Peyer's patch (tissue), 4 donors: ENCODE measurements at regions not wholly inside any gene's neighbourhood (a gene's known extent, or its start where the extent isn't known, plus 50 kb on each side); places are given as distances from the start of the nearest gene placed in this dataset.

Experiments
- DNase-seq, 3 donors: peaks; one replicate each; pipeline ENCODE4 v3.0.0-alpha.2; 2017 to 2019
- H3K27ac ChIP-seq, 4 donors: fragments of 200-600 bp; sonication (generic); one replicate each; pipeline ENCODE4 v1.5.1; 2016 to 2019
- H3K27me3 ChIP-seq, 2 donors: fragments of 200-600 bp; sonication (generic); one replicate each; pipeline ENCODE4 v1.5.1; 2019
- H3K36me3 ChIP-seq, 3 donors: fragments of 200-600 bp; sonication (generic); one replicate each; pipeline ENCODE4 v1.5.1; 2016 to 2019
- H3K4me1 ChIP-seq, 4 donors: fragments of 200-600 bp; sonication (generic); one replicate each; pipeline ENCODE4 v1.5.1; 2016 to 2019
- H3K4me3 ChIP-seq, 4 donors: fragments of 200-600 bp; sonication (generic); 1 replicate in 3 of 4; 2 replicates in 1 of 4; pipeline ENCODE4 v1.5.1; 2016 to 2019; ENCODE audit warnings: mild to moderate bottlenecking in 1 of 4
- H3K9me3 ChIP-seq, 4 donors: fragments of 200-600 bp; sonication (generic); one replicate each; pipeline ENCODE4 v1.5.1; 2016 to 2019; ENCODE audit warnings: mild to moderate bottlenecking in 1 of 4
- CTCF ChIP-seq, 6 experiments: fragments of 450-650 bp in 4 of 6; fragments of 200-600 bp in 2 of 6; sonication (generic) in 1 of 6; IDR thresholded peaks; one replicate each; pipeline ENCODE4 v1.5.1; 2017 to 2019; ENCODE audit warnings: antibody characterized with exemption in 6 of 6, mild to moderate bottlenecking in 3 of 6, moderate library complexity in 1 of 6
- POLR2A ChIP-seq, 2 donors: fragments of 450-650 bp; IDR thresholded peaks; one replicate each; pipeline ENCODE4 v1.5.1; 2017; ENCODE audit warnings: antibody characterized with exemption in 2 of 2, mild to moderate bottlenecking in 2 of 2, moderate library complexity in 2 of 2

- Histone ChIP-seq H3K4me3 (no peak overlapping the region), H3K27me3 (no peaks in the 10 kb centered on the region), H3K36me3 (no peaks in the 10 kb centered on the region), H3K4me1 (no peaks in the 10 kb centered on the region), H3K9me3 (no peaks in the 10 kb centered on the region), H3K27ac (no peak overlapping the region)
- no peak for DNase-seq
- TF ChIP-seq POLR2A (IDR thresholded peaks at IDR 0.05) (no peak), CTCF (IDR thresholded peaks at IDR 0.05) (no peak)
Observed at GRCh38 chr12:65682112-65682511, 142.2 kb upstream of the HMGA2 start.

- no peak overlapping the region for H3K27ac ChIP-seq
- no peaks in the 10 kb centered on the region for H3K36me3 ChIP-seq
- H3K4me3 ChIP-seq = no peak overlapping the region
Observed at GRCh38 chr12:65684906-65685305, 139.4 kb upstream of the HMGA2 start.

GRCh38 chr12:65685514-65685913 lies 138.8 kb upstream of the HMGA2 start:
- H3K4me3 ChIP-seq = no peak overlapping the region
- H3K27me3 ChIP-seq = no peaks in the 10 kb centered on the region
- no peaks in the 10 kb centered on the region for H3K4me1 ChIP-seq
- H3K36me3 ChIP-seq = no peaks in the 10 kb centered on the region
- no peak for DNase-seq
- no peaks in the 10 kb centered on the region for H3K9me3 ChIP-seq
- peak in 3 of 6 experiments; percentile 50 to 55 (median 50) for TF ChIP-seq CTCF (IDR thresholded peaks at IDR 0.05)
- no peak for TF ChIP-seq POLR2A (IDR thresholded peaks at IDR 0.05)
- H3K27ac ChIP-seq = no peak overlapping the region

More at GRCh38 chr12:65684906-65685305, 139.4 kb upstream of the HMGA2 start:
- no peaks in the 10 kb centered on the region for H3K9me3 ChIP-seq
- H3K27me3 ChIP-seq = no peaks in the 10 kb centered on the region
- H3K4me1 ChIP-seq = no peaks in the 10 kb centered on the region
- TF ChIP-seq POLR2A (IDR thresholded peaks at IDR 0.05) = no peak
- no peak for TF ChIP-seq CTCF (IDR thresholded peaks at IDR 0.05)
- DNase-seq = no peak

- Histone ChIP-seq H3K27me3 (no peaks in the 10 kb centered on the region), H3K4me1 (no peaks in the 10 kb centered on the region), H3K9me3 (no peaks in the 10 kb centered on the region), H3K4me3 (no peak overlapping the region), H3K27ac (no peak overlapping the region), H3K36me3 (no peaks in the 10 kb centered on the region)
- TF ChIP-seq CTCF (IDR thresholded peaks at IDR 0.05) = no peak
- TF ChIP-seq POLR2A (IDR thresholded peaks at IDR 0.05) = no peak
- DNase-seq = no peak
Observed at GRCh38 chr12:65689508-65689907, 134.8 kb upstream of the HMGA2 start.

GRCh38 chr12:65690477-65690876 lies 133.8 kb upstream of the HMGA2 start:
- DNase-seq = no peak
- Histone ChIP-seq H3K4me1 (no peaks in the 10 kb centered on the region), H3K9me3 (no peaks in the 10 kb centered on the region), H3K27me3 (no peaks in the 10 kb centered on the region), H3K36me3 (no peaks in the 10 kb centered on the region), H3K27ac (no peak overlapping the region), H3K4me3 (no peak overlapping the region)
- TF ChIP-seq POLR2A (IDR thresholded peaks at IDR 0.05) (no peak), CTCF (IDR thresholded peaks at IDR 0.05) (no peak)

GRCh38 chr12:65694130-65694529 lies 130.2 kb upstream of the HMGA2 start:
- Histone ChIP-seq H3K4me1 (no peaks in the 10 kb centered on the region), H3K27ac (no peak overlapping the region), H3K4me3 (no peak overlapping the region), H3K27me3 (no peaks in the 10 kb centered on the region), H3K36me3 (no peaks in the 10 kb centered on the region), H3K9me3 (no peaks in the 10 kb centered on the region)
- TF ChIP-seq CTCF (IDR thresholded peaks at IDR 0.05) (no peak), POLR2A (IDR thresholded peaks at IDR 0.05) (no peak)
- no peak for DNase-seq
